ENCODE measurements at regions not wholly inside any gene's neighbourhood (a gene's known extent, or its start where the extent isn't known, plus 50 kb on each side); places are given as distances from the start of the nearest gene placed in this dataset.

GRCh38 chr3:144033863-144034262 is 62.2 kb downstream of the DIPK2A start:
- TF ChIP-seq, protein P1, sequence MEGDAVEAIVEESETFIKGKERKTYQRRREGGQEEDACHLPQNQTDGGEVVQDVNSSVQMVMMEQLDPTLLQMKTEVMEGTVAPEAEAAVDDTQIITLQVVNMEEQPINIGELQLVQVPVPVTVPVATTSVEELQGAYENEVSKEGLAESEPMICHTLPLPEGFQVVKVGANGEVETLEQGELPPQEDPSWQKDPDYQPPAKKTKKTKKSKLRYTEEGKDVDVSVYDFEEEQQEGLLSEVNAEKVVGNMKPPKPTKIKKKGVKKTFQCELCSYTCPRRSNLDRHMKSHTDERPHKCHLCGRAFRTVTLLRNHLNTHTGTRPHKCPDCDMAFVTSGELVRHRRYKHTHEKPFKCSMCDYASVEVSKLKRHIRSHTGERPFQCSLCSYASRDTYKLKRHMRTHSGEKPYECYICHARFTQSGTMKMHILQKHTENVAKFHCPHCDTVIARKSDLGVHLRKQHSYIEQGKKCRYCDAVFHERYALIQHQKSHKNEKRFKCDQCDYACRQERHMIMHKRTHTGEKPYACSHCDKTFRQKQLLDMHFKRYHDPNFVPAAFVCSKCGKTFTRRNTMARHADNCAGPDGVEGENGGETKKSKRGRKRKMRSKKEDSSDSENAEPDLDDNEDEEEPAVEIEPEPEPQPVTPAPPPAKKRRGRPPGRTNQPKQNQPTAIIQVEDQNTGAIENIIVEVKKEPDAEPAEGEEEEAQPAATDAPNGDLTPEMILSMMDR (IDR thresholded peaks at IDR 0.05; ENCODE audit: unreplicated experiment in 3 of 3) = no peak
- Mint-ChIP-seq H3K9me3 (no peaks in the 10 kb centered on the region), H3K4me3 (no peak overlapping the region), H3K27me3 (ENCODE audit: low read depth) (no peaks in the 10 kb centered on the region), H3K36me3 (ENCODE audit: low read depth) (no peaks in the 10 kb centered on the region), H3K27ac (no peak overlapping the region), H3K4me1 (peaks cover 5% of the 10 kb centered on the region)

- H3K4me1 Mint-ChIP-seq = peaks cover 5% of the 10 kb centered on the region
- TF ChIP-seq, protein P1 (IDR thresholded peaks at IDR 0.05; ENCODE audit: unreplicated experiment in 3 of 3) = no peak
- no peaks in the 10 kb centered on the region for H3K27me3 Mint-ChIP-seq (ENCODE audit: low read depth)
- no peak overlapping the region for H3K27ac Mint-ChIP-seq
- H3K4me3 Mint-ChIP-seq = no peak overlapping the region
- H3K9me3 Mint-ChIP-seq = no peaks in the 10 kb centered on the region
- H3K36me3 Mint-ChIP-seq (ENCODE audit: low read depth) = no peaks in the 10 kb centered on the region
Observed at GRCh38 chr3:144034715-144035290, 63.2 kb downstream of the DIPK2A start.

- no peaks in the 10 kb centered on the region for H3K27me3 Mint-ChIP-seq (ENCODE audit: low read depth)
- no peaks in the 10 kb centered on the region for H3K36me3 Mint-ChIP-seq (ENCODE audit: low read depth)
- H3K9me3 Mint-ChIP-seq = no peaks in the 10 kb centered on the region
Observed at GRCh38 chr3:144036498-144036897, 64.9 kb downstream of the DIPK2A start.

DNA sequence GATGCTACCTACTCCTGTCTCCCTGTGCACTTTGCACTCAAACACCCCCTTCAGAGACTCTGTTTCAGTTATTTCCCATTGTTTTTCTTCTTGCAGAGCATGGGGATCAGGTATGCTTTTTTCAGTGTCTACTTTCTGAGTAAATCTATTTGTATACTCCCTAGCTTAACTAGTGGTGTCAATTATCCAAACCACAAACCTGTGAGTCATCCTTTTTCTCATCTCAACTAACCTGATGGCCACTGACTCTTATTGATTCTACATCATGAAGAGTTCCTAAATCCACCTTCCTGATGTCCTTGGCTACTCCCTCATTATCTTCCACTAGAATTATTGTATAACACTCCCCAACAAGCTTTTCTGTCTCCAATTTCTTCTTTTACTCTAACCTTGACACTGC is 68.0 kb downstream of the DIPK2A start:
- TF ChIP-seq, protein P1 (IDR thresholded peaks at IDR 0.05; ENCODE audit: unreplicated experiment in 3 of 3) = no peak
- Mint-ChIP-seq H3K4me3 (no peak overlapping the region), H3K36me3 (ENCODE audit: low read depth) (no peaks in the 10 kb centered on the region), H3K27ac (no peak overlapping the region), H3K9me3 (no peaks in the 10 kb centered on the region), H3K4me1 (no peaks in the 10 kb centered on the region), H3K27me3 (ENCODE audit: low read depth) (no peaks in the 10 kb centered on the region)

More at GRCh38 chr3:144036498-144036897, 64.9 kb downstream of the DIPK2A start:
- peaks cover 5% of the 10 kb centered on the region for H3K4me1 Mint-ChIP-seq
- no peak overlapping the region for H3K4me3 Mint-ChIP-seq
- TF ChIP-seq, protein P1 (IDR thresholded peaks at IDR 0.05; ENCODE audit: unreplicated experiment in 3 of 3) = no peak
- no peak overlapping the region for H3K27ac Mint-ChIP-seq

DNA sequence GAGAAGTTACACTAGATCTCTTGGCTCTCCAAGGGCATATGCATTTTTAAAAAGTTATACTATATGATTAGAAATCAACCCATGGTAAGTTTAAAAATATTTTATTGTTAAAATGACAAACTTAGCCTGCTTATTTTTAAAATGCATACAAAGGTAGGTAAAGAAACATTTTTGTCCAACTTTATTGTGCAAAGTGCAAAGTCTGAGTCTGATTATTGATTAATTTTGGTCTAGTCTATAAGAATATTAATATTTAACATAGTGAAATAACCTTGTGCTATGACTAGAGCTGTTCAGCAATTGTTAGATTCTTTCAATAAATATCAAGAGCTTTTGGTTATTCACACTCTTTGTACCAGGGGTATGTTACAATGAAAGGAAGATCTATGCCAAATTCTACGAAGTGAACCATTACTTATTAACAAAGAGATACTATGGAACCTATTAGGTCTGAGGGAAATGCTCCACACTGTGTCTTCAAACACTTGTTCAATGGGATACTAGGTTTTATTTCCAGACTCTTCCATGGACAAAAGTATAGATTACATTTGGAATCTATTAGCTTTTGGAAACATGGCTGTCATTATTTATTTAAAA is 70.4 kb downstream of the DIPK2A start:
- Mint-ChIP-seq H3K9me3 (no peaks in the 10 kb centered on the region), H3K36me3 (ENCODE audit: low read depth) (no peaks in the 10 kb centered on the region), H3K4me1 (no peaks in the 10 kb centered on the region), H3K4me3 (no peak overlapping the region), H3K27ac (no peak overlapping the region), H3K27me3 (ENCODE audit: low read depth) (no peaks in the 10 kb centered on the region)
- TF ChIP-seq, protein P1 (IDR thresholded peaks at IDR 0.05; ENCODE audit: unreplicated experiment in 3 of 3) = no peak

GRCh38 chr3:144045766-144046165 is 74.1 kb downstream of the DIPK2A start:
- H3K9me3 Mint-ChIP-seq = no peaks in the 10 kb centered on the region
- H3K27ac Mint-ChIP-seq = no peak overlapping the region
- no peak overlapping the region for H3K4me3 Mint-ChIP-seq
- H3K4me1 Mint-ChIP-seq = peaks cover 10% of the 10 kb centered on the region
- no peaks in the 10 kb centered on the region for H3K27me3 Mint-ChIP-seq (ENCODE audit: low read depth)
- H3K36me3 Mint-ChIP-seq (ENCODE audit: low read depth) = no peaks in the 10 kb centered on the region
- TF ChIP-seq, protein P1 (IDR thresholded peaks at IDR 0.05; ENCODE audit: unreplicated experiment in 3 of 3) = no peak
